ENCODE measurements at regions not wholly inside any gene's neighbourhood (a gene's known extent, or its start where the extent isn't known, plus 50 kb on each side); places are given as distances from the start of the nearest gene placed in this dataset.

- H3K27me3 ChIP-seq (ENCODE audit: insufficient read depth) = no peaks in the 10 kb centered on the region
- no peak overlapping the region for H3K9ac ChIP-seq
- H3K36me3 ChIP-seq (replicated peaks in 1 of 2; ENCODE audit: control insufficient read depth in 1 of 2, insufficient read depth in 2 of 2, low read length in 1 of 2) = peaks cover 0 to 5% of the 10 kb centered on the region in 2 experiments
- H2AFZ ChIP-seq (ENCODE audit: low read depth) = no peak overlapping the region
- H3F3A ChIP-seq (replicated peaks; ENCODE audit: insufficient read depth) = no peaks in the 10 kb centered on the region
- H4K20me1 ChIP-seq (ENCODE audit: insufficient read depth) = no peaks in the 10 kb centered on the region
- H3K9me3 ChIP-seq = no peaks in the 10 kb centered on the region
- H3K4me1 ChIP-seq (ENCODE audit: control insufficient read depth in 1 of 2, insufficient read depth in 2 of 2, low read depth in 1 of 2, low read length in 1 of 2) = no peaks in the 10 kb centered on the region
- no peak overlapping the region for H3K4me2 ChIP-seq
- POLR2A ChIA-PET = no interaction called here
- 39% methylated on average over 1 of the region's 1 CpG for WGBS (ENCODE audit: low lambda C conversion rate)
- H3K9me2 ChIP-seq = no peaks in the 10 kb centered on the region
- no peak overlapping the region for H3K27ac ChIP-seq (ENCODE audit: low read depth in 2 of 2, low read length in 1 of 2)
- CTCF ChIA-PET = no interaction called here
- no peaks in the 10 kb centered on the region for H3K79me2 ChIP-seq (ENCODE audit: insufficient read depth)
- no peak overlapping the region for H3K4me3 ChIP-seq (ENCODE audit: low read depth in 2 of 2, low read length in 1 of 2)
- no peak for DNase-seq
- TF ChIP-seq, protein P1, sequence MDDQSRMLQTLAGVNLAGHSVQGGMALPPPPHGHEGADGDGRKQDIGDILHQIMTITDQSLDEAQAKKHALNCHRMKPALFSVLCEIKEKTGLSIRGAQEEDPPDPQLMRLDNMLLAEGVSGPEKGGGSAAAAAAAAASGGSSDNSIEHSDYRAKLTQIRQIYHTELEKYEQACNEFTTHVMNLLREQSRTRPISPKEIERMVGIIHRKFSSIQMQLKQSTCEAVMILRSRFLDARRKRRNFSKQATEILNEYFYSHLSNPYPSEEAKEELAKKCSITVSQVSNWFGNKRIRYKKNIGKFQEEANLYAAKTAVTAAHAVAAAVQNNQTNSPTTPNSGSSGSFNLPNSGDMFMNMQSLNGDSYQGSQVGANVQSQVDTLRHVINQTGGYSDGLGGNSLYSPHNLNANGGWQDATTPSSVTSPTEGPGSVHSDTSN (IDR thresholded peaks at IDR 0.05) = no peak
- TF ChIP-seq SIN3A (IDR thresholded peaks at IDR 0.05; ENCODE audit: borderline replicate concordance, low read depth, low read length) = no peak
- TF ChIP-seq TCF12 (IDR thresholded peaks at IDR 0.05) = no peak
- no peak for TF ChIP-seq GATA2 (CRISPR knock-in tag; IDR thresholded peaks at IDR 0.05)
- no peak for TF ChIP-seq YY1 (IDR thresholded peaks at IDR 0.05; ENCODE audit: low read depth)
Observed at GRCh38 chr12:78305808-78306207, 475.1 kb downstream of the NAV3 start.

- Histone ChIP-seq H2AFZ (ENCODE audit: low read depth) (no peak overlapping the region), H3F3A (replicated peaks; ENCODE audit: insufficient read depth) (no peaks in the 10 kb centered on the region), H3K4me1 (ENCODE audit: control insufficient read depth in 1 of 2, insufficient read depth in 2 of 2, low read depth in 1 of 2, low read length in 1 of 2) (no peaks in the 10 kb centered on the region), H3K79me2 (ENCODE audit: insufficient read depth) (no peaks in the 10 kb centered on the region), H3K27me3 (ENCODE audit: insufficient read depth) (no peaks in the 10 kb centered on the region), H3K9ac (no peak overlapping the region), H4K20me1 (ENCODE audit: insufficient read depth) (no peaks in the 10 kb centered on the region), H3K4me3 (ENCODE audit: low read depth in 2 of 2, low read length in 1 of 2) (no peak overlapping the region), H3K9me2 (no peaks in the 10 kb centered on the region), H3K9me3 (no peaks in the 10 kb centered on the region), H3K36me3 (replicated peaks in 1 of 2; ENCODE audit: control insufficient read depth in 1 of 2, insufficient read depth in 2 of 2, low read length in 1 of 2) (peaks cover 0 to 5% of the 10 kb centered on the region in 2 experiments), H3K27ac (ENCODE audit: low read depth in 2 of 2, low read length in 1 of 2) (no peak overlapping the region), H3K4me2 (no peak overlapping the region)
- CTCF ChIA-PET = no interaction called here
- POLR2A ChIA-PET = no interaction called here
- no peak for DNase-seq
- TF ChIP-seq GABPA (IDR thresholded peaks at IDR 0.05; ENCODE audit: low read depth) (no peak), SIN3A (IDR thresholded peaks at IDR 0.05; ENCODE audit: borderline replicate concordance, low read depth, low read length) (no peak), RFX5 (IDR thresholded peaks at IDR 0.05; ENCODE audit: low read length) (no peak)
Observed at GRCh38 chr12:78306236-78306635, 475.5 kb downstream of the NAV3 start.

GRCh38 chr12:78308701-78309100 lies 478.0 kb downstream of the NAV3 start:
- Histone ChIP-seq H3K9me2 (no peaks in the 10 kb centered on the region), H3K27me3 (ENCODE audit: insufficient read depth) (no peaks in the 10 kb centered on the region), H3K4me3 (ENCODE audit: low read depth in 2 of 2, low read length in 1 of 2) (no peak overlapping the region), H3K36me3 (replicated peaks in 1 of 2; ENCODE audit: control insufficient read depth in 1 of 2, insufficient read depth in 2 of 2, low read length in 1 of 2) (peaks cover 0 to 5% of the 10 kb centered on the region in 2 experiments), H2AFZ (ENCODE audit: low read depth) (no peak overlapping the region), H3K27ac (ENCODE audit: low read depth in 2 of 2, low read length in 1 of 2) (no peak overlapping the region), H3K9me3 (no peaks in the 10 kb centered on the region), H4K20me1 (ENCODE audit: insufficient read depth) (no peaks in the 10 kb centered on the region), H3F3A (replicated peaks; ENCODE audit: insufficient read depth) (no peaks in the 10 kb centered on the region), H3K9ac (no peak overlapping the region), H3K4me1 (ENCODE audit: control insufficient read depth in 1 of 2, insufficient read depth in 2 of 2, low read depth in 1 of 2, low read length in 1 of 2) (no peaks in the 10 kb centered on the region), H3K79me2 (ENCODE audit: insufficient read depth) (no peaks in the 10 kb centered on the region), H3K4me2 (no peak overlapping the region)
- DNase-seq = no peak
- POLR2A ChIA-PET = no interaction called here
- no peak for TF ChIP-seq JUND (IDR thresholded peaks at IDR 0.05)
- no peak for TF ChIP-seq CHD2 (IDR thresholded peaks at IDR 0.05; ENCODE audit: low read length, partially characterized antibody)
- TF ChIP-seq MXI1 (IDR thresholded peaks at IDR 0.05; ENCODE audit: low read depth, low read length) = no peak
- no peak for TF ChIP-seq MEF2A (IDR thresholded peaks at IDR 0.05; ENCODE audit: borderline replicate concordance, low read depth)
- TF ChIP-seq TCF12 (IDR thresholded peaks at IDR 0.05) = no peak
- TF ChIP-seq SMC3 (IDR thresholded peaks at IDR 0.05; ENCODE audit: low read depth, low read length) = no peak
- no peak for TF ChIP-seq FOXM1 (IDR thresholded peaks at IDR 0.05; ENCODE audit: low read depth)
- TF ChIP-seq, protein P2, sequence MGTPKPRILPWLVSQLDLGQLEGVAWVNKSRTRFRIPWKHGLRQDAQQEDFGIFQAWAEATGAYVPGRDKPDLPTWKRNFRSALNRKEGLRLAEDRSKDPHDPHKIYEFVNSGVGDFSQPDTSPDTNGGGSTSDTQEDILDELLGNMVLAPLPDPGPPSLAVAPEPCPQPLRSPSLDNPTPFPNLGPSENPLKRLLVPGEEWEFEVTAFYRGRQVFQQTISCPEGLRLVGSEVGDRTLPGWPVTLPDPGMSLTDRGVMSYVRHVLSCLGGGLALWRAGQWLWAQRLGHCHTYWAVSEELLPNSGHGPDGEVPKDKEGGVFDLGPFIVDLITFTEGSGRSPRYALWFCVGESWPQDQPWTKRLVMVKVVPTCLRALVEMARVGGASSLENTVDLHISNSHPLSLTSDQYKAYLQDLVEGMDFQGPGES (IDR thresholded peaks at IDR 0.05; ENCODE audit: low read depth, low read length) = no peak
- TF ChIP-seq FOSL2 (IDR thresholded peaks at IDR 0.05; ENCODE audit: borderline replicate concordance, low read depth) = no peak
- no peak for TF ChIP-seq NRF1 (IDR thresholded peaks at IDR 0.05; ENCODE audit: low read depth, low read length)
- TF ChIP-seq POLR2AphosphoS5 (IDR thresholded peaks at IDR 0.05; ENCODE audit: low read depth, low read length) = no peak
- no peak for TF ChIP-seq RCOR1 (IDR thresholded peaks at IDR 0.05; ENCODE audit: low read length)
- no peak for TF ChIP-seq EP300 (IDR thresholded peaks at IDR 0.05; ENCODE audit: borderline replicate concordance in 1 of 2, low read depth in 1 of 2, low read length in 1 of 2)
- no peak for TF ChIP-seq TEAD4 (IDR thresholded peaks at IDR 0.05; ENCODE audit: borderline replicate concordance, insufficient read depth)
- no peak for TF ChIP-seq FOXJ3 (CRISPR knock-in tag; IDR thresholded peaks at IDR 0.05)
- CTCF ChIA-PET = interaction anchor here (1.0 kb wide), 1 partner anchor 62 kb away, joined by 3 read pairs; no protein-coding TSS in a partner anchor
